H1 (cell line): ENCODE measurements at regions not wholly inside any gene's neighbourhood (a gene's known extent, or its start where the extent isn't known, plus 50 kb on each side); places are given as distances from the start of the nearest gene placed in this dataset.

Experiments
- CTCF ChIA-PET: fragments of 300-600 bp; sonication (Branson Sonifier 250); formaldehyde crosslinking; loops from one replicate; lab custom pipeline; 2021; ENCODE audit not compliant: partially characterized antibody; lab: Charles Lee
- POLR2A ChIA-PET: fragments of 300-600 bp; sonication (Branson Sonifier 250); formaldehyde crosslinking; loops from one replicate; lab custom pipeline; 2021; ENCODE audit warnings: inconsistent platforms; ENCODE audit not compliant: partially characterized antibody; lab: Charles Lee
- DNase-seq, 2 experiments: peaks; one replicate each; pipeline versions ENCODE4 v3.0.0 to v3.0.0-alpha.2; 2010 to 2022; ENCODE audit warnings: low spot score in 2 of 2, low read depth in 1 of 2, mixed read lengths in 1 of 2
- FAIRE-seq: peaks from 2 replicates; lab custom pipeline; 2011; peaks lifted over from hg19 to GRCh38; lab: Jason Lieb, UNC
- H2AFZ ChIP-seq: 2 replicates; pipeline ENCODE4 v1.8.1; 2012; ENCODE audit warnings: low read length, inconsistent platforms
- H2AK5ac ChIP-seq: 2 replicates; pipeline ENCODE4 v1.6.1; 2013; ENCODE audit warnings: low read depth, low read length
- H2BK120ac ChIP-seq: replicated peaks from 2 replicates; pipeline ENCODE3; 2013; ENCODE audit warnings: low read depth, low read length, inconsistent platforms
- H2BK12ac ChIP-seq: 2 replicates; pipeline ENCODE4 v1.6.1; 2013; ENCODE audit warnings: low read depth, low read length
- H2BK15ac ChIP-seq: 2 replicates; pipeline ENCODE4 v1.6.1; 2013; ENCODE audit warnings: low read length
- H2BK20ac ChIP-seq: 2 replicates; pipeline ENCODE4 v1.6.1; 2013; ENCODE audit warnings: low read length
- H2BK5ac ChIP-seq: 2 replicates; pipeline ENCODE4 v1.6.1; 2013; ENCODE audit warnings: low read depth, low read length
- H3K14ac ChIP-seq: 2 replicates; pipeline ENCODE4 v1.6.1; 2013; ENCODE audit warnings: inconsistent platforms; ENCODE audit not compliant: insufficient read length
- H3K18ac ChIP-seq: 2 replicates; pipeline ENCODE4 v1.6.1; 2013; ENCODE audit warnings: low read length; ENCODE audit errors: extremely low read depth
- H3K23ac ChIP-seq: 2 replicates; pipeline ENCODE4 v1.6.1; 2013; ENCODE audit warnings: inconsistent platforms; ENCODE audit not compliant: insufficient read length
- H3K23me2 ChIP-seq: 2 replicates; pipeline ENCODE4 v1.6.1; 2013; ENCODE audit warnings: low read depth, low read length
- H3K27ac ChIP-seq: 2 replicates; pipeline ENCODE4 v1.6.1; 2011; ENCODE audit warnings: low read depth, low read length, inconsistent platforms
- H3K27me3 ChIP-seq, 4 experiments: replicated peaks in 1 of 4; 1 replicate in 1 of 4; 2 replicates in 3 of 4; pipeline versions ENCODE4 v1.6.1 to v1.8.1; 2011 to 2013; ENCODE audit warnings: low read length in 3 of 4, mild to moderate bottlenecking in 3 of 4, inconsistent platforms in 2 of 4, mixed read lengths in 2 of 4, moderate library complexity in 1 of 4; ENCODE audit not compliant: control insufficient read depth in 3 of 4, insufficient read depth in 3 of 4; ENCODE audit errors: extremely low read depth in 1 of 4
- H3K36me3 ChIP-seq, 4 experiments: 2 replicates each; pipeline versions ENCODE4 v1.6.1 to v1.8.1; 2011 to 2013; ENCODE audit warnings: mild to moderate bottlenecking in 4 of 4, low read length in 3 of 4, moderate library complexity in 2 of 4, control low read depth in 1 of 4, inconsistent platforms in 1 of 4; ENCODE audit not compliant: insufficient read depth in 4 of 4, control insufficient read depth in 2 of 4
- H3K4ac ChIP-seq: replicated peaks from 2 replicates; pipeline ENCODE3; 2013; ENCODE audit warnings: low read length, low read depth, mixed read lengths, inconsistent platforms; ENCODE audit not compliant: insufficient read length
- H3K4me1 ChIP-seq, 4 experiments: replicated peaks in 1 of 4; 1 replicate in 1 of 4; 2 replicates in 3 of 4; pipeline versions ENCODE4 v1.6.1 to v1.8.1; 2011 to 2013; ENCODE audit warnings: low read length in 3 of 4, inconsistent platforms in 2 of 4, mixed read lengths in 1 of 4; ENCODE audit not compliant: insufficient read depth in 4 of 4, control insufficient read depth in 3 of 4
- H3K4me2 ChIP-seq, 2 experiments: 2 replicates each; pipeline versions ENCODE4 v1.6.1 to v1.8.1; 2011 to 2013; ENCODE audit warnings: low read depth in 2 of 2, low read length in 2 of 2, control low read depth in 1 of 2, inconsistent platforms in 1 of 2, mild to moderate bottlenecking in 1 of 2; ENCODE audit not compliant: insufficient read depth in 1 of 2
- H3K4me3 ChIP-seq, 4 experiments: fragments of 200-600, 300-600 bp in 1 of 4; sonication (generic), shearing (Covaris generic), sonication (Bioruptor Twin) in 1 of 4; 2 replicates each; pipeline versions ENCODE4 v1.5.1 to v1.8.1; 2011 to 2016; ENCODE audit warnings: low read length in 4 of 4, low read depth in 3 of 4, control low read depth in 2 of 4, inconsistent platforms in 2 of 4, mild to moderate bottlenecking in 2 of 4, mixed read lengths in 1 of 4, moderate library complexity in 1 of 4; ENCODE audit not compliant: insufficient read depth in 2 of 4; ENCODE audit errors: extremely low read depth in 1 of 4
- H3K56ac ChIP-seq: replicated peaks from 2 replicates; pipeline ENCODE3; 2013; ENCODE audit warnings: low read depth, mild to moderate bottlenecking, mixed read lengths, low read length, inconsistent platforms; ENCODE audit not compliant: insufficient read length
- H3K79me1 ChIP-seq: 2 replicates; pipeline ENCODE4 v1.6.1; 2013; ENCODE audit warnings: low read depth, low read length, control low read depth
- H3K79me2 ChIP-seq, 2 experiments: 2 replicates each; pipeline versions ENCODE4 v1.6.1 to v1.8.1; 2012 to 2013; ENCODE audit warnings: low read length in 2 of 2, mild to moderate bottlenecking in 2 of 2, inconsistent platforms in 1 of 2; ENCODE audit not compliant: insufficient read depth in 2 of 2, control insufficient read depth in 1 of 2
- H3K9ac ChIP-seq, 4 experiments: replicated peaks in 1 of 4; 1 replicate in 1 of 4; 2 replicates in 3 of 4; pipeline versions ENCODE4 v1.6.1 to v1.8.1; 2011 to 2013; ENCODE audit warnings: low read depth in 3 of 4, low read length in 3 of 4, control low read depth in 2 of 4, mild to moderate bottlenecking in 2 of 4, moderate library complexity in 2 of 4, inconsistent platforms in 1 of 4; ENCODE audit errors: extremely low read depth in 1 of 4
- H3K9me3 ChIP-seq, 2 experiments: 2 replicates each; pipeline versions ENCODE4 v1.6.1 to v1.8.1; 2012 to 2013; ENCODE audit warnings: mild to moderate bottlenecking in 2 of 2, moderate library complexity in 2 of 2, control low read depth in 1 of 2, inconsistent platforms in 1 of 2, low read depth in 1 of 2, low read length in 1 of 2, mixed read lengths in 1 of 2; ENCODE audit not compliant: insufficient read depth in 2 of 2
- H4K20me1 ChIP-seq, 2 experiments: replicated peaks in 1 of 2; 2 replicates each; pipeline versions ENCODE3 to v1.8.1; 2011 to 2013; ENCODE audit warnings: inconsistent platforms in 2 of 2, low read length in 2 of 2, mild to moderate bottlenecking in 1 of 2; ENCODE audit not compliant: insufficient read depth in 2 of 2, control insufficient read depth in 1 of 2
- H4K5ac ChIP-seq: 2 replicates; pipeline ENCODE4 v1.6.1; 2013; ENCODE audit warnings: low read length, low read depth, mixed read lengths, inconsistent platforms; ENCODE audit not compliant: insufficient read length
- H4K8ac ChIP-seq: 2 replicates; pipeline ENCODE4 v1.8.0; 2013; ENCODE audit warnings: mild to moderate bottlenecking, moderate library complexity, low read length, inconsistent platforms; ENCODE audit not compliant: insufficient read depth; ENCODE audit errors: extremely low read depth
- H4K91ac ChIP-seq: replicated peaks from 2 replicates; pipeline ENCODE3; 2013; ENCODE audit warnings: low read length, mixed read lengths, inconsistent platforms; ENCODE audit not compliant: insufficient read length
- GTF2F1 ChIP-seq: IDR thresholded peaks from 2 replicates; pipeline ENCODE4 v1.6.1; 2012; ENCODE audit warnings: low read depth, low read length, improper control_type of control experiment, borderline replicate concordance
- POLR2A ChIP-seq, 2 experiments: IDR thresholded peaks; 1 replicate in 1 of 2; 2 replicates in 1 of 2; pipeline ENCODE4 v1.6.1; 2011; ENCODE audit warnings: low read depth in 2 of 2, low read length in 2 of 2, mild to moderate bottlenecking in 2 of 2; ENCODE audit errors: control extremely low read depth in 1 of 2
- RAD21 ChIP-seq, 2 experiments: IDR thresholded peaks in 1 of 2; conservative IDR thresholded peaks in 1 of 2; 2 replicates each; pipeline ENCODE4 v1.6.1; 2011; ENCODE audit warnings: low read depth in 2 of 2, low read length in 2 of 2, improper control_type of control experiment in 1 of 2, inconsistent platforms in 1 of 2, mild to moderate bottlenecking in 1 of 2, moderate library complexity in 1 of 2
- RBBP5 ChIP-seq: IDR thresholded peaks from 2 replicates; pipeline ENCODE4 v1.7.1; 2012; ENCODE audit warnings: low read depth, mild to moderate bottlenecking, inconsistent platforms, low read length, moderate library complexity, borderline replicate concordance
- SIX5 ChIP-seq: IDR thresholded peaks from 2 replicates; pipeline ENCODE4 v1.6.1; 2011; ENCODE audit warnings: mild to moderate bottlenecking, low read depth, low read length
- TBP ChIP-seq: IDR thresholded peaks from 2 replicates; pipeline ENCODE4 v1.6.1; 2011; ENCODE audit warnings: low read depth, low read length, improper control_type of control experiment
- WGBS, 2 experiments: shearing (Covaris generic) in 1 of 2; methylation state at CpG; one replicate each; pipeline versions ENCODE4 v1.1.6 to v1.1.7; 2013 to 2015; ENCODE audit warnings: low lambda C conversion rate in 2 of 2, mixed read lengths in 2 of 2, inconsistent platforms in 1 of 2, low coverage in 1 of 2, missing lambda C conversion rate in 1 of 2; ENCODE audit not compliant: insufficient replicate concordance in 2 of 2, insufficient coverage in 1 of 2, insufficient read length in 1 of 2; ENCODE audit errors: extremely low coverage in 1 of 2, missing lambda C conversion rate in 1 of 2; 5-methylcytosine and 5-hydroxymethylcytosine counted together

DNA sequence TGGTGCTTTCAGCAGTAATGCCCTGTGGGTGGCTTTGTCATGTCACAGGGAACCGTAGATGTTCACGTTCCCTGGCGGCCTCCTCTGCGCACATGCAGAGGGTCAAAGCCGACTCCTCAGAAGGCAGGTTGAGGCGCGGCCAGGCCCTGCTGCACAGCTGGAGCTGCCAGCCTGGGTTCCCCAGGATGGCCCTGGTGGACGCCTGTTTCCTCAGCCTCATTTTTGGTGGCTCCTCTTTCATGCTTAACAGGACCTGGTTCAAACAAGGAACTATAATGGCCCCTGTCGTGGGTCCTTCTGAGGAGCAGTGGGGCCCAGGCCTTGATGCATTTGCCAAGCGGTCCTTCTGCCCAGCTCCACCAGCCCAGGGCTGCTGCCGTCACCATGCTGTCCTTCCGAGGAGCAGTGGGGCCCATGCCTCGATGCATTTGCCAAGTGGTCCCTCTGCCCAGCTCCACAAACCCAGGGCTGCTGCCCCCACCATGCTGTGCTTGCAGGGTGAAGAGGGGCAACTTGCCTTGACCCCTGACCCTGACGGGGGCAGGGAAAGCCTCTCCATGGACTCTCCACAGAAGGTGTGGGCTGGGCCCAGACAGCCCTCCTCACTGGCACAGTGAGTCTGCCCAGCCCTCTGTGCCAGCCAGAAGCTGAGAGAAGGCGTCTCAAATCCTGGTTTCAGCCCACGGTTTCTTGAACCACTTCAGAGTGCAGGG is 338.2 kb downstream of the TCERG1L start:
- Histone ChIP-seq H3K14ac (no peak overlapping the region), H3K27ac (no peak overlapping the region), H3K79me2 (no peaks in the 10 kb centered on the region), H2BK20ac (no peak overlapping the region), H2BK120ac (no peak overlapping the region), H3K4me3 (no peak overlapping the region), H3K23me2 (no peaks in the 10 kb centered on the region; the same call in 1 of the 2 replicates), H2BK5ac (no peak overlapping the region), H3K18ac (no peak overlapping the region), H2AFZ (no peak overlapping the region), H3K4me1 (no peaks in the 10 kb centered on the region), H2AK5ac (no peak overlapping the region), H3K9me3 (peaks cover 2 to 9% of the 10 kb centered on the region in 2 experiments; a peak in 1 of 4 replicates), H3K23ac (no peak overlapping the region), H4K20me1 (no peaks in the 10 kb centered on the region), H4K8ac (peak overlapping the region; percentile 41; the same call in 1 of the 2 replicates), H3K56ac (no peak overlapping the region), H3K36me3 (no peaks in the 10 kb centered on the region), H2BK15ac (no peak overlapping the region), H3K4me2 (no peak overlapping the region), H4K5ac (no peak overlapping the region), H3K79me1 (no peaks in the 10 kb centered on the region), H3K27me3 (no peaks in the 10 kb centered on the region), H4K91ac (no peak overlapping the region), H3K9ac (no peak overlapping the region), H2BK12ac (no peak overlapping the region), H3K4ac (no peak overlapping the region)
- FAIRE-seq (no peak), DNase-seq (peak in 1 of 2 experiments; percentile 10)
- ChIA-PET CTCF (interaction anchor here (1.2 to 1.7 kb wide), 2 partner anchors 111 to 287 kb away, joined by 3 to 4 read pairs; no protein-coding TSS in a partner anchor), POLR2A (no interaction called here)
- WGBS, 2 experiments, result 84% methylated on average over 15 of the region's 16 CpGs; no CpG with 5 or more reads in 1 of the 2 experiments
- TF ChIP-seq POLR2A (IDR thresholded peaks at IDR 0.05; ENCODE audit: control extremely low read depth in 1 of 2, low read depth in 2 of 2, low read length in 2 of 2) (no peak), RAD21 (IDR thresholded peaks at IDR 0.05 in 1 of 2, conservative IDR thresholded peaks at IDR 0.05 in 1 of 2; ENCODE audit: low read depth in 2 of 2, low read length in 2 of 2) (no peak), SIX5 (no peak), TBP (no peak), RBBP5 (no peak), GTF2F1 (no peak)
